ENCODE measurements at regions not wholly inside any gene's neighbourhood (a gene's known extent, or its start where the extent isn't known, plus 50 kb on each side); places are given as distances from the start of the nearest gene placed in this dataset.

GRCh38 chr2:64787698-64788097, 134.0 kb upstream of the SERTAD2 start (continued):
- TF ChIP-seq CREM (CRISPR knock-in tag; IDR thresholded peaks at IDR 0.05) (no peak), USF1 (CRISPR knock-in tag; IDR thresholded peaks at IDR 0.05) (peak; percentile 75)

GRCh38 chr2:64789466-64790320, 136.0 kb upstream of the SERTAD2 start:
- ATAC-seq (no peak), DNase-seq (ENCODE audit: low spot score) (no peak)
- POLR2A ChIA-PET, result no interaction called here
- Mint-ChIP-seq H3K4me3 (no peak overlapping the region), H3K36me3 (no peaks in the 10 kb centered on the region), H3K4me1 (peaks cover 11% of the 10 kb centered on the region), H3K27me3 (ENCODE audit: low read depth) (no peaks in the 10 kb centered on the region), H3K27ac (no peak overlapping the region), H3K9me3 (peaks cover 7% of the 10 kb centered on the region)
- TF ChIP-seq MLX (CRISPR knock-in tag; IDR thresholded peaks at IDR 0.05) (no peak), ATF1 (CRISPR knock-in tag; IDR thresholded peaks at IDR 0.05) (no peak), USF2 (CRISPR knock-in tag; IDR thresholded peaks at IDR 0.05) (no peak), MAX (CRISPR knock-in tag; IDR thresholded peaks at IDR 0.05) (no peak), ZNF425 (CRISPR knock-in tag; conservative IDR thresholded peaks at IDR 0.05) (no peak), OVOL2 (CRISPR knock-in tag; IDR thresholded peaks at IDR 0.05; ENCODE audit: borderline replicate concordance) (no peak), HMGXB4 (CRISPR knock-in tag; IDR thresholded peaks at IDR 0.05) (no peak), RORB (CRISPR knock-in tag; IDR thresholded peaks at IDR 0.05) (no peak), ZNF317 (CRISPR knock-in tag; IDR thresholded peaks at IDR 0.05; ENCODE audit: borderline replicate concordance, low read depth) (no peak), FOXK1 (CRISPR knock-in tag; IDR thresholded peaks at IDR 0.05) (no peak), IRF2 (CRISPR knock-in tag; IDR thresholded peaks at IDR 0.05; ENCODE audit: borderline replicate concordance, low read depth) (no peak), ZNF671 (CRISPR knock-in tag; IDR thresholded peaks at IDR 0.05) (no peak), MXD4 (CRISPR knock-in tag; IDR thresholded peaks at IDR 0.05; ENCODE audit: borderline replicate concordance) (no peak)
- CTCF ChIA-PET, result interaction anchor here (1.4 kb wide), 1 partner anchor 34 kb away, joined by 4 read pairs; no protein-coding TSS in a partner anchor

- Mint-ChIP-seq H3K36me3 (no peaks in the 10 kb centered on the region), H3K4me1 (peaks cover 11% of the 10 kb centered on the region), H3K27ac (no peak overlapping the region), H3K9me3 (peaks cover 7% of the 10 kb centered on the region), H3K4me3 (no peak overlapping the region), H3K27me3 (ENCODE audit: low read depth) (no peaks in the 10 kb centered on the region)
- ChIA-PET CTCF (interaction anchor here (1.8 kb wide), 1 partner anchor 40 kb away, joined by 11 read pairs; no protein-coding TSS in a partner anchor), POLR2A (no interaction called here)
- no peak for DNase-seq (ENCODE audit: low spot score)
- ATAC-seq, result no peak
- TF ChIP-seq AR (CRISPR knock-in tag; IDR thresholded peaks at IDR 0.05) (no peak), NFE2L1 (CRISPR knock-in tag; IDR thresholded peaks at IDR 0.05) (no peak), MXD4 (CRISPR knock-in tag; IDR thresholded peaks at IDR 0.05; ENCODE audit: borderline replicate concordance) (no peak), ZNF671 (CRISPR knock-in tag; IDR thresholded peaks at IDR 0.05) (no peak), CDX4 (CRISPR knock-in tag; IDR thresholded peaks at IDR 0.05; ENCODE audit: borderline replicate concordance) (no peak), ELF4 (CRISPR knock-in tag; IDR thresholded peaks at IDR 0.05; ENCODE audit: low read depth) (no peak), NR3C1 (CRISPR knock-in tag; conservative IDR thresholded peaks at IDR 0.05; ENCODE audit: low read depth) (no peak), HMGA2 (CRISPR knock-in tag; IDR thresholded peaks at IDR 0.05) (no peak), ETV6 (CRISPR knock-in tag; IDR thresholded peaks at IDR 0.05) (no peak)
Measured at GRCh38 chr2:64792300-64792699, 138.6 kb upstream of the SERTAD2 start.

Data from WTC11 (cell line).